Testis (tissue), 2 donors: ENCODE measurements at regions not wholly inside any gene's neighbourhood (a gene's known extent, or its start where the extent isn't known, plus 50 kb on each side); places are given as distances from the start of the nearest gene placed in this dataset.

Experiments used
- POLR2A ChIP-seq: fragments of 450-650 bp; IDR thresholded peaks from one replicate; pipeline ENCODE4 v1.6.1; 2017; ENCODE audit warnings: antibody characterized with exemption, mild to moderate bottlenecking, moderate library complexity
- TF ChIP-seq, protein P1 (sequence below), 3 experiments: fragments of 450-650 bp in 2 of 3; fragments of 200-600 bp in 1 of 3; sonication (generic) in 1 of 3; IDR thresholded peaks; one replicate each; pipeline ENCODE4 v1.5.1; 2016 to 2019; ENCODE audit warnings: antibody characterized with exemption in 3 of 3, mild to moderate bottlenecking in 2 of 3, moderate library complexity in 1 of 3

DNA sequence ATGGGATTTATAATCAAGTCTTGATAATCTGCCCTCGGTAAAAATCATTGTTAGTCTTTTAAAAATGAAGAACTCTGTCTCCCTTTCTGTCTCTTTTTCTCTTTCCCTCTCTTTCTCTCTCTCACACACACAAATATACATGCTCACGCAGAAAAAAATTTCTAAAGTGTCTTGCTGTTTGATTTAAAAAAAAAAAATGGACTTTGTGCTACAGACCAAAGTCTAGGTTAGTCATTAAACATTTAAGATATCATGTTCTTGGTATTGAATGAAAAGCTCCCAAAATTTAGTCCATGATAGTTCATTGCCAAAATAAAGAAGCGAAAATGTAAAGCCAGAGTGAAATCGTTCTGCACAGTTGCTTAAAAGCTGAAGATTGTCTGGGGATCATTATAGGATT lies 665.8 kb downstream of the SORCS1 start:
- TF ChIP-seq, protein P1, sequence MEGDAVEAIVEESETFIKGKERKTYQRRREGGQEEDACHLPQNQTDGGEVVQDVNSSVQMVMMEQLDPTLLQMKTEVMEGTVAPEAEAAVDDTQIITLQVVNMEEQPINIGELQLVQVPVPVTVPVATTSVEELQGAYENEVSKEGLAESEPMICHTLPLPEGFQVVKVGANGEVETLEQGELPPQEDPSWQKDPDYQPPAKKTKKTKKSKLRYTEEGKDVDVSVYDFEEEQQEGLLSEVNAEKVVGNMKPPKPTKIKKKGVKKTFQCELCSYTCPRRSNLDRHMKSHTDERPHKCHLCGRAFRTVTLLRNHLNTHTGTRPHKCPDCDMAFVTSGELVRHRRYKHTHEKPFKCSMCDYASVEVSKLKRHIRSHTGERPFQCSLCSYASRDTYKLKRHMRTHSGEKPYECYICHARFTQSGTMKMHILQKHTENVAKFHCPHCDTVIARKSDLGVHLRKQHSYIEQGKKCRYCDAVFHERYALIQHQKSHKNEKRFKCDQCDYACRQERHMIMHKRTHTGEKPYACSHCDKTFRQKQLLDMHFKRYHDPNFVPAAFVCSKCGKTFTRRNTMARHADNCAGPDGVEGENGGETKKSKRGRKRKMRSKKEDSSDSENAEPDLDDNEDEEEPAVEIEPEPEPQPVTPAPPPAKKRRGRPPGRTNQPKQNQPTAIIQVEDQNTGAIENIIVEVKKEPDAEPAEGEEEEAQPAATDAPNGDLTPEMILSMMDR (IDR thresholded peaks at IDR 0.05), result no peak
- TF ChIP-seq POLR2A, result no peak
